Right lobe of liver (tissue), 6 donors: ENCODE measurements at regions not wholly inside any gene's neighbourhood (a gene's known extent, or its start where the extent isn't known, plus 50 kb on each side); places are given as distances from the start of the nearest gene placed in this dataset.
"Not testable (repeated sequence)": the region's sequence is repeated elsewhere in the genome, so short reads cannot be mapped to it uniquely, and the experiment has no call there.

Experiments used
- ATAC-seq, 4 donors: fragments of 200-7000 bp; cut with Tn5 transposase; one replicate each; pipeline ENCODE4 v1.9.1; 2020; ENCODE audit warnings: mild to moderate bottlenecking in 4 of 4, moderate library complexity in 4 of 4
- DNase-seq, 3 donors: peaks; one replicate each; pipeline ENCODE4 v3.0.0-alpha.2; 2020
- H3K27ac ChIP-seq, 3 donors: fragments of 200-600 bp; one replicate each; pipeline ENCODE4 v1.8.0; 2022
- H3K27me3 ChIP-seq, 2 donors: fragments of 200-600 bp; one replicate each; pipeline ENCODE4 v1.8.0; 2022
- H3K36me3 ChIP-seq, 4 donors: fragments of 200-600 bp; sonication (generic) in 1 of 4; one replicate each; pipeline versions ENCODE4 v1.5.1 to v1.8.0; 2017 to 2022; ENCODE audit warnings: control low read depth in 1 of 4
- H3K4me1 ChIP-seq, 4 donors: fragments of 200-600 bp; sonication (generic) in 1 of 4; one replicate each; pipeline versions ENCODE4 v1.5.1 to v1.8.0; 2017 to 2022; ENCODE audit warnings: control low read depth in 1 of 4
- H3K4me3 ChIP-seq, 3 donors: fragments of 200-600 bp; one replicate each; pipeline ENCODE4 v1.8.0; 2022
- H3K9me3 ChIP-seq, 4 donors: fragments of 200-600 bp; sonication (generic) in 1 of 4; one replicate each; pipeline versions ENCODE4 v1.5.1 to v1.8.0; 2017 to 2022; ENCODE audit warnings: control low read depth in 1 of 4
- CTCF ChIP-seq, 4 donors: fragments of 200-600 bp in 3 of 4; fragments of 450-650 bp in 1 of 4; IDR thresholded peaks; one replicate each; pipeline versions ENCODE4 v1.5.1 to v1.8.0; 2016 to 2022; ENCODE audit warnings: antibody characterized with exemption in 4 of 4, mild to moderate bottlenecking in 2 of 4
- POLR2A ChIP-seq: fragments of 450-650 bp; IDR thresholded peaks from one replicate; pipeline ENCODE4 v1.6.1; 2017; ENCODE audit warnings: antibody characterized with exemption, mild to moderate bottlenecking
- WGBS: methylation state at CpG from one replicate; pipeline ENCODE4 v1.1.6; 2018; ENCODE audit warnings: low coverage, low lambda C conversion rate; ENCODE audit not compliant: insufficient coverage; ENCODE audit errors: missing lambda C conversion rate; 5-methylcytosine and 5-hydroxymethylcytosine counted together
- intact Hi-C, 2 donors: fragments of 100-400 bp; cut with DNase I; formaldehyde crosslinking; loops; one replicate each; pipeline versions ENCODE4 v1.11.2 to v1.14.1; 2022
- donor health status: DM: no; HTN: yes; CAD: no.
- donor health status: DM: no; HTN: no; CAD: no.
- donor health status: DM: no; HTN: no; CAD: no.
- donor health status: DM: no; HTN: yes; CAD: no.
- donor health status: DM: no; HTN: yes; CAD: no.

GRCh38 chr16:63422715-63423114 is 1386.5 kb upstream of the CDH8 start:
- WGBS = 52% methylated on average over 2 of the region's 2 CpGs
- H3K9me3 ChIP-seq = no peaks in the 10 kb centered on the region
- DNase-seq = no peak
- no peak for ATAC-seq
- H3K4me3 ChIP-seq = no peak overlapping the region
- no peaks in the 10 kb centered on the region for H3K36me3 ChIP-seq
- H3K4me1 ChIP-seq = no peaks in the 10 kb centered on the region
- no peaks in the 10 kb centered on the region for H3K27me3 ChIP-seq
- intact Hi-C loops = no loop called here
- TF ChIP-seq CTCF (IDR thresholded peaks at IDR 0.05) = no peak
- no peak for TF ChIP-seq POLR2A
- no peak overlapping the region for H3K27ac ChIP-seq

GRCh38 chr16:63416712-63417111 is 1380.5 kb upstream of the CDH8 start:
- no peaks in the 10 kb centered on the region for H3K27me3 ChIP-seq
- DNase-seq (no peak), ATAC-seq (no peak)
- no peaks in the 10 kb centered on the region for H3K4me1 ChIP-seq
- no peaks in the 10 kb centered on the region for H3K36me3 ChIP-seq
- H3K4me3 ChIP-seq = no peak overlapping the region
- TF ChIP-seq CTCF (IDR thresholded peaks at IDR 0.05) = no peak
- no peak for TF ChIP-seq POLR2A
- WGBS = 55% methylated on average over 4 of the region's 4 CpGs
- no peak overlapping the region for H3K27ac ChIP-seq
- H3K9me3 ChIP-seq = no peaks in the 10 kb centered on the region
- intact Hi-C loops = no loop called here

- Histone ChIP-seq H3K27me3 (no peaks in the 10 kb centered on the region), H3K36me3 (no peaks in the 10 kb centered on the region), H3K4me1 (no peaks in the 10 kb centered on the region), H3K27ac (no peak overlapping the region), H3K9me3 (no peaks in the 10 kb centered on the region), H3K4me3 (no peak overlapping the region)
- ATAC-seq = no peak
- WGBS = 41% methylated on average over 2 of the region's 2 CpGs
- no peak for DNase-seq
- TF ChIP-seq POLR2A (no peak), CTCF (IDR thresholded peaks at IDR 0.05) (no peak)
- intact Hi-C loops = no loop called here
Observed at GRCh38 chr16:63415014-63415413, 1378.8 kb upstream of the CDH8 start.

GRCh38 chr16:63410594-63410993 is 1374.4 kb upstream of the CDH8 start:
- WGBS = 63% methylated on average over 1 of the region's 1 CpG
- H3K27me3 ChIP-seq = no peaks in the 10 kb centered on the region
- H3K36me3 ChIP-seq = no peaks in the 10 kb centered on the region
- intact Hi-C loops = no loop called here
- TF ChIP-seq POLR2A = no peak
- TF ChIP-seq CTCF (IDR thresholded peaks at IDR 0.05) = no peak
- no peak overlapping the region for H3K27ac ChIP-seq
- no peaks in the 10 kb centered on the region for H3K4me1 ChIP-seq
- H3K4me3 ChIP-seq = no peak overlapping the region
- H3K9me3 ChIP-seq = no peaks in the 10 kb centered on the region
- ATAC-seq = no peak
- no peak for DNase-seq

- TF ChIP-seq POLR2A (no peak), CTCF (IDR thresholded peaks at IDR 0.05) (no peak)
- Histone ChIP-seq H3K27ac (no peak overlapping the region), H3K4me3 (no peak overlapping the region), H3K9me3 (no peaks in the 10 kb centered on the region), H3K4me1 (no peaks in the 10 kb centered on the region), H3K27me3 (no peaks in the 10 kb centered on the region), H3K36me3 (no peaks in the 10 kb centered on the region)
- DNase-seq (peak in 1 of 3 donors; percentile 30), ATAC-seq (no peak)
- WGBS = no CpG with 5 or more reads among the region's 11 CpGs
- intact Hi-C loops = no loop called here
Observed at GRCh38 chr16:63403792-63404191, 1367.6 kb upstream of the CDH8 start.

- H3K9me3 ChIP-seq, H3K27me3 ChIP-seq, H3K4me3 ChIP-seq, ATAC-seq, intact Hi-C loops, H3K4me1 ChIP-seq, H3K27ac ChIP-seq, DNase-seq, H3K36me3 ChIP-seq: not testable (repeated sequence)
- whole genome bisulfite sequencing = 75% methylated on average over 4 of the region's 18 CpGs
Observed at GRCh38 chr16:63388277-63388676, 1352.0 kb upstream of the CDH8 start.
